ENCODE measurements at regions not wholly inside any gene's neighbourhood (a gene's known extent, or its start where the extent isn't known, plus 50 kb on each side); places are given as distances from the start of the nearest gene placed in this dataset.

- TF ChIP-seq POLR2A (IDR thresholded peaks at IDR 0.05; ENCODE audit: low read length) (no peak), GATA1 (IDR thresholded peaks at IDR 0.05; ENCODE audit: low read depth, low read length) (no peak)
These were observed 79.5 kb upstream of the RTL6 start for GRCh38 chr22:44577391-44578109.
